ENCODE measurements at regions not wholly inside any gene's neighbourhood (a gene's known extent, or its start where the extent isn't known, plus 50 kb on each side); places are given as distances from the start of the nearest gene placed in this dataset.

DNA sequence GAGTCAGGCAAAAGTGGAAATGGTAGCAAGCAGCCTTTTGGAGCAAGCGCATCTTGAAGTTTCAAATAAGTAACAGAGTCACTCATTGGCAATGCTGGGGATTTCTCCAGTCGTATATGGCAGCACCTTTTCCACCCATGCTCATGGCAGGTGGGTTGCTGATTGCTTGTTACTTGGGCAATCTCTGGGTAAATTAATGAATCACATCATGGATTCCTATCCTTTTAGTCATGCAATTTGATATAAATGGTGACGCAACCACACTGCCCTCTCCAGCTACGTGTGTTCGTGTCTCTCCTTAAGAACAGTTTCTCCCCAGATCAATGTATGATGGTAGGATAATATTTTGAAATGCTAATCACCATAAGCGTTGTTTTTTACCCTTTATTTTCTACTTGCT, 339.9 kb upstream of the KCNH8 start:
- TF ChIP-seq POLR2A (IDR thresholded peaks at IDR 0.05) (no peak), POLR2AphosphoS5 (IDR thresholded peaks at IDR 0.05; ENCODE audit: insufficient read depth in 1 of 2, low read depth in 1 of 2) (no peak)
- TF ChIP-seq, protein P1, sequence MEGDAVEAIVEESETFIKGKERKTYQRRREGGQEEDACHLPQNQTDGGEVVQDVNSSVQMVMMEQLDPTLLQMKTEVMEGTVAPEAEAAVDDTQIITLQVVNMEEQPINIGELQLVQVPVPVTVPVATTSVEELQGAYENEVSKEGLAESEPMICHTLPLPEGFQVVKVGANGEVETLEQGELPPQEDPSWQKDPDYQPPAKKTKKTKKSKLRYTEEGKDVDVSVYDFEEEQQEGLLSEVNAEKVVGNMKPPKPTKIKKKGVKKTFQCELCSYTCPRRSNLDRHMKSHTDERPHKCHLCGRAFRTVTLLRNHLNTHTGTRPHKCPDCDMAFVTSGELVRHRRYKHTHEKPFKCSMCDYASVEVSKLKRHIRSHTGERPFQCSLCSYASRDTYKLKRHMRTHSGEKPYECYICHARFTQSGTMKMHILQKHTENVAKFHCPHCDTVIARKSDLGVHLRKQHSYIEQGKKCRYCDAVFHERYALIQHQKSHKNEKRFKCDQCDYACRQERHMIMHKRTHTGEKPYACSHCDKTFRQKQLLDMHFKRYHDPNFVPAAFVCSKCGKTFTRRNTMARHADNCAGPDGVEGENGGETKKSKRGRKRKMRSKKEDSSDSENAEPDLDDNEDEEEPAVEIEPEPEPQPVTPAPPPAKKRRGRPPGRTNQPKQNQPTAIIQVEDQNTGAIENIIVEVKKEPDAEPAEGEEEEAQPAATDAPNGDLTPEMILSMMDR (IDR thresholded peaks at IDR 0.05): no peak

Measured in vagina (tissue), 2 donors.